Loucy (cell line): ENCODE measurements at regions not wholly inside any gene's neighbourhood (a gene's known extent, or its start where the extent isn't known, plus 50 kb on each side); places are given as distances from the start of the nearest gene placed in this dataset.

Source experiments
- H2AFZ ChIP-seq: fragments of 200-600 bp; sonication (generic); 2 replicates; pipeline ENCODE4 v1.6.0; 2016; ENCODE audit warnings: antibody characterized with exemption, mild to moderate bottlenecking, low read length, moderate library complexity
- H3F3A ChIP-seq: fragments of 200-600 bp; 2 replicates; pipeline ENCODE4 v1.6.0; 2016; ENCODE audit warnings: antibody characterized with exemption, low read depth, mild to moderate bottlenecking
- H3K27me3 ChIP-seq: fragments of 200-600 bp; sonication (generic); 2 replicates; pipeline ENCODE4 v1.6.1; 2014; ENCODE audit warnings: low read length, mild to moderate bottlenecking; ENCODE audit not compliant: insufficient read depth, poor library complexity, severe bottlenecking
- H3K36me3 ChIP-seq: fragments of 200-600 bp; sonication (generic); 2 replicates; pipeline ENCODE4 v1.6.1; 2016; ENCODE audit warnings: low read length; ENCODE audit not compliant: insufficient read depth
- H3K4me1 ChIP-seq: fragments of 200-600 bp; sonication (generic); 2 replicates; pipeline ENCODE4 v1.5.1; 2014; ENCODE audit warnings: low read length, mild to moderate bottlenecking; ENCODE audit not compliant: insufficient read depth, poor library complexity, severe bottlenecking
- H3K4me2 ChIP-seq: fragments of 200-600 bp; sonication (generic); 2 replicates; pipeline ENCODE4 v1.6.0; 2014; ENCODE audit warnings: antibody characterized with exemption, low read length, low read depth, mild to moderate bottlenecking; ENCODE audit not compliant: poor library complexity, severe bottlenecking
- H3K4me3 ChIP-seq: fragments of 200-600 bp; sonication (generic); 2 replicates; pipeline ENCODE4 v1.5.1; 2014; ENCODE audit warnings: low read length, mild to moderate bottlenecking, mixed read lengths; ENCODE audit not compliant: poor library complexity, severe bottlenecking
- H3K79me2 ChIP-seq: fragments of 200-600 bp; sonication (generic); 2 replicates; pipeline ENCODE4 v1.6.1; 2014; ENCODE audit warnings: low read length; ENCODE audit not compliant: insufficient read depth
- H3K9ac ChIP-seq: fragments of 200-600 bp; sonication (generic); 2 replicates; pipeline ENCODE4 v1.6.0; 2014; ENCODE audit warnings: mild to moderate bottlenecking, low read depth, low read length, moderate library complexity; ENCODE audit not compliant: poor library complexity, severe bottlenecking
- H3K9me2 ChIP-seq: fragments of 200-600 bp; sonication (generic); replicated peaks from 2 replicates; pipeline ENCODE4 v1.6.1; 2016; ENCODE audit warnings: low read depth, low read length, mixed read lengths
- H3K9me3 ChIP-seq: fragments of 200-600 bp; sonication (generic); 2 replicates; pipeline ENCODE4 v1.6.1; 2014; ENCODE audit warnings: mild to moderate bottlenecking, antibody characterized with exemption, low read length, low read depth; ENCODE audit not compliant: insufficient read depth
- H4K20me1 ChIP-seq: fragments of 200-600 bp; sonication (generic); 2 replicates; pipeline ENCODE4 v1.6.0; 2014; ENCODE audit warnings: antibody characterized with exemption, low read length, mild to moderate bottlenecking; ENCODE audit not compliant: insufficient read depth, poor library complexity, severe bottlenecking
- EZH2phosphoT487 ChIP-seq: fragments of 200-600 bp; IDR thresholded peaks from 2 replicates; pipeline ENCODE4 v1.6.1; 2018; ENCODE audit warnings: antibody characterized with exemption, mild to moderate bottlenecking, moderate library complexity, borderline replicate concordance
- TF ChIP-seq, protein P1 (sequence below): fragments of 200-600 bp; sonication (generic); conservative IDR thresholded peaks from 2 replicates; pipeline ENCODE4 v1.5.1; 2014; ENCODE audit warnings: mild to moderate bottlenecking, antibody characterized with exemption, low read length

DNA sequence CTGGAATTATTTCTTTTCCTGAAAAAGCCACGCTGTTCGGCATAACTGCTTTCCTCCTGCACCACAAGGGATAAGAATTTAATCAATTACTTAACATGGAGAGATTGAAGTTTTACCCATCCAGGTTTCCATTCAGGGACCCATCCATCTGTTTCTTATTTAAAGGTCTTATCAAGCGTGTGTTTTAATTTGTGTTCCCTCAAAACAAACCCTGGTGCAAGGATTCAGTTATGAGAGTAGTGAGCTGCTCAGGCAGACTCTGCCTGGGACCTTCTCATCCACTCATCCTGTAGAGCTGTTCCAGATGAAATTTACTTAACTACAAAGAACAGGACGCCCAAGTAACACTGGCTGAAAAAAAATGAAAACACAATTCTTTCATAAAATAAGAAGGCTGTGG lies 97.8 kb downstream of the BANF2 start:
- Histone ChIP-seq H3K9ac (no peak overlapping the region), H3K79me2 (no peaks in the 10 kb centered on the region), H3K9me3 (no peaks in the 10 kb centered on the region), H3K4me3 (no peak overlapping the region), H3K4me2 (no peak overlapping the region), H3K36me3 (no peaks in the 10 kb centered on the region), H3K27me3 (no peaks in the 10 kb centered on the region), H4K20me1 (no peaks in the 10 kb centered on the region), H3F3A (no peaks in the 10 kb centered on the region), H2AFZ (no peak overlapping the region), H3K4me1 (no peaks in the 10 kb centered on the region), H3K9me2 (no peaks in the 10 kb centered on the region)
- TF ChIP-seq, protein P1, sequence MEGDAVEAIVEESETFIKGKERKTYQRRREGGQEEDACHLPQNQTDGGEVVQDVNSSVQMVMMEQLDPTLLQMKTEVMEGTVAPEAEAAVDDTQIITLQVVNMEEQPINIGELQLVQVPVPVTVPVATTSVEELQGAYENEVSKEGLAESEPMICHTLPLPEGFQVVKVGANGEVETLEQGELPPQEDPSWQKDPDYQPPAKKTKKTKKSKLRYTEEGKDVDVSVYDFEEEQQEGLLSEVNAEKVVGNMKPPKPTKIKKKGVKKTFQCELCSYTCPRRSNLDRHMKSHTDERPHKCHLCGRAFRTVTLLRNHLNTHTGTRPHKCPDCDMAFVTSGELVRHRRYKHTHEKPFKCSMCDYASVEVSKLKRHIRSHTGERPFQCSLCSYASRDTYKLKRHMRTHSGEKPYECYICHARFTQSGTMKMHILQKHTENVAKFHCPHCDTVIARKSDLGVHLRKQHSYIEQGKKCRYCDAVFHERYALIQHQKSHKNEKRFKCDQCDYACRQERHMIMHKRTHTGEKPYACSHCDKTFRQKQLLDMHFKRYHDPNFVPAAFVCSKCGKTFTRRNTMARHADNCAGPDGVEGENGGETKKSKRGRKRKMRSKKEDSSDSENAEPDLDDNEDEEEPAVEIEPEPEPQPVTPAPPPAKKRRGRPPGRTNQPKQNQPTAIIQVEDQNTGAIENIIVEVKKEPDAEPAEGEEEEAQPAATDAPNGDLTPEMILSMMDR: no peak
- TF ChIP-seq EZH2phosphoT487: no peak

- no peaks in the 10 kb centered on the region for H4K20me1 ChIP-seq
- no peaks in the 10 kb centered on the region for H3K9me2 ChIP-seq
- no peak overlapping the region for H3K4me3 ChIP-seq
- no peak overlapping the region for H3K9ac ChIP-seq
- H3K27me3 ChIP-seq: no peaks in the 10 kb centered on the region
- no peaks in the 10 kb centered on the region for H3K36me3 ChIP-seq
- no peaks in the 10 kb centered on the region for H3K9me3 ChIP-seq
- H3F3A ChIP-seq: no peaks in the 10 kb centered on the region
- TF ChIP-seq, protein P1: no peak
- no peak for TF ChIP-seq EZH2phosphoT487
- H3K79me2 ChIP-seq: no peaks in the 10 kb centered on the region
- no peak overlapping the region for H3K4me2 ChIP-seq
- H2AFZ ChIP-seq: no peak overlapping the region
- no peaks in the 10 kb centered on the region for H3K4me1 ChIP-seq
These were observed 97.4 kb downstream of the BANF2 start for GRCh38 chr20:17797161-17797560.

DNA sequence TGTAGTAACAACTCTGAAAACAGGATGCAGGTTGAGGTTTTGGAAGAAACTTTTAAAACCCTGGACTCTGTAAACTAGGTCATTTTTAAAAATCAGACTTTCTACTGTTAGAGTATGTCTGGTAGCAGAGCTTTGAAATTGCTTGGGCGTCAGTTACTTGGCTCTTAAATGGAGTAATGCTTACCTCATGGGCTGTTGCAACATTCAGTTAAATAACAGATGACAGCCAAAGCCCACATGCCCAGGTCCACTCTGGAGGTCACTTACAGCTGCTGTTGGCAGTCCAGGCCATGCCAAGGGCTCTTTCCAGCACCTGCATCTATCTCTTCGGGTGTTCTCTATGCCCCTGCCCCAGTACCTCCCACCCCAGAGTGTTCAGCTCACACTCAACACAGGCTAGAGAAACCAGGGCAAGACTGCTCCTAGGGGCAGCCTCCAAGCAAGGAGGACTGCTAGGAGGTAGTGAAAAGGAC lies 96.4 kb downstream of the BANF2 start:
- Histone ChIP-seq H3F3A (no peaks in the 10 kb centered on the region), H3K4me2 (no peak overlapping the region), H2AFZ (no peak overlapping the region), H4K20me1 (no peaks in the 10 kb centered on the region), H3K79me2 (no peaks in the 10 kb centered on the region), H3K27me3 (no peaks in the 10 kb centered on the region), H3K9me2 (no peaks in the 10 kb centered on the region), H3K36me3 (no peaks in the 10 kb centered on the region), H3K9me3 (no peaks in the 10 kb centered on the region), H3K9ac (no peak overlapping the region), H3K4me1 (no peaks in the 10 kb centered on the region), H3K4me3 (no peak overlapping the region)
- TF ChIP-seq EZH2phosphoT487: no peak
- TF ChIP-seq, protein P1: no peak
